Inferior parietal cortex (tissue), 1 donor: ENCODE measurements at regions not wholly inside any gene's neighbourhood (a gene's known extent, or its start where the extent isn't known, plus 50 kb on each side); places are given as distances from the start of the nearest gene placed in this dataset.
A peak's percentile ranks its signal among the peaks of the same experiment; 100 is the strongest.

Experiments used
- DNase-seq: peaks from one replicate; pipeline ENCODE4 v3.0.0-alpha.2; 2016; ENCODE audit errors: extremely low spot score

DNA sequence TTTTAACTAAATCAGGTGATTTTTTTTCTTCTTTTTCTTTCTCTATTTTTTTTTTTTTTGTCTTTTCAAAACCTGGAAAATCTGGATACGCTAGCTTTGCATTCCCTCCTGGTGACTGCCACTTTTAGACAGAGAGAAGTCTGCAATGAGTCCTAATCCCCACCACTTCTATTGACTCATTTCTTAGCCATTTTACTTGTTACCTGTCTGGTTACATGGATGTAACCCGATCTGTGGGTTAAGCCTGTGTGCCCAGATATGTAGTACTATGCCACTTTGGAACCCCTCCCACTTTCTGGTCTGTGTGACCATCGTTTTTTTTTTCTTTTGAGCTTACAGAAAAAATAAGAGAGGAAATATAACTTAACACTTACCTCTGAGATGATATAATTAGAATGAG lies 817.8 kb upstream of the PCDH9 start:
- DNase-seq, result no peak

DNA sequence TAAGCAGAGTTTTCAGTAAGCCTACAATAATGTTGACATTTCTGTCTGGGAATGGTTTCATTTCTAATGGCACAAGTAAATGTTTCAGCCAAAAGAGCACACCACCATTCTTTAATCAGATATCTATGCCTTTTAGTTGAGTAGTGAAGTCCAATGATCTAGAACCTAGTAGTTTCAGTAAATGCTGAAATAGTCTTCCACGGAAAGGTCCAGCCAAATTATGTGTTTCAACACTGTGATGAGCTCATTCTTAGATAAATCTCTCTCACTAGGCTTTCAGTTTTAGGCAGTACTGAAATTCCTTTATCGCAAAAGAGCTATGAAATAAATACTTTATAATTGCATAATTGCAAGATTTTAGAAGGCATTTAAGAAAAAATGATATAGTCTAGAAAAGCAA lies 816.8 kb upstream of the PCDH9 start:
- no peak for DNase-seq

DNA sequence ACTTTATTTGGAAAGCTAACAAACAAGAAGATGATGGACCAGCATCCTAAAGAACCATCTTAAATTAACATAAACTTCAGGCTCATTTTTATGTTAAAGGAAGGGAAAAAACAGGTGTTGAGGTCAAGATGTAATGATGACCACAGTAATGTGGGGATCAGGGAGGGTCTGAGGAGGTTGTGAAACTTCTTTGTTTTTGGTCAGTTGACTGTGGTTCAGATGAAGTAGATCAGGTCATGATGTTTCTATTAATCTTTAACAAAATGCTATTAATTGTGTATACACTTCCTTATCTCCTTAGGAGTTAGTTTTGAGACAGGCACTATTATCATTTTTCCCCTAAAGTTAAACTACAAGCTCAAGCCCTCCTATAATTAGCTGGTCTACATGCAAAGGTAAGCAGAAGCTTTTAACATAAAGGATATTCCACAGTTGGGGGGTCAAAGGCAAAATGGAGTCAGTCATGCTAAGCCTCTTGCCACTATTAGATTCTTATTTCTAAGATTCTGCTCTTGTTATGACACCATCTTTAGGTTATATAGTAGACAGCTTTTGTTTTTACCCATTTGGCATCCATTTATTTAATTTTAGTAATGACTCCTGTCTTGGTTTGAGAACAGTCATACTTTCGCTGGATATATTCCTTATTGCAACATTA lies 800.1 kb upstream of the PCDH9 start:
- DNase-seq, result no peak

DNA sequence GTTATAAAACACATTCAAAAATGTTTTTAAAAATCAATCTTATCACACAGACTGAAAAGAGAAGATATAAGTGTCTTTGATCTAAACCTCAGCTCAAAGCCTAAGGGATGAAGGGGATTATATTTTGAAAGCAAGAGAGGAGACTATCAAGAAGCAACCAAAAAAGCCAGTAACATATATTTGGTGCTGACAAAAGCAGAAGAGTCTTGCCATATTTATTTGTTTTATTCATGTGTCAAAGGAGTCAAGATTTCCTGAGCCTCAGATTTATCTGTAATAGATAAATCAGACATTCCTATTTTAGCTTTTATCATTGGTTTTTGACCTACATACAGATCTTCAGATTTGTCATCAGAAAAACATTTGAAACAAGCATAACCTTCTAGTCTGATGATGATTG lies 798.6 kb upstream of the PCDH9 start:
- DNase-seq, result no peak

DNA sequence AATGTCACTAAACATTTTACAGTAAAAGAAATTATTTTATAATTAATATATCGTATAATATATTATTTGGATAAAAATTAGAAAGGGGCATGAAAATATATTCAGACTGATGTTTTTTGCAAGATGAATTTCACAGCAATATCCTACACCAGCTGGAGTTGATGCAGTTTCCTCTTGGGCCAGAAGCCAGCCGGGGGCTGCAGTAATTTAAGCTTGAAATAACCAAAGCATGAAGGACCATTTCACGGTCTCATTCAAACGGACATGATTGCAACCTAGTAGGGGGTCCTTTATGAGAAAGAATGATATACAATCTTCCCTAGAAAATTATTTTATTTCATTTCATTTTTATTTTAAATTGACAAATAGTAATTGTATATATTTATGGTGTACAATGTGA lies 797.2 kb upstream of the PCDH9 start:
- DNase-seq, result no peak

DNA sequence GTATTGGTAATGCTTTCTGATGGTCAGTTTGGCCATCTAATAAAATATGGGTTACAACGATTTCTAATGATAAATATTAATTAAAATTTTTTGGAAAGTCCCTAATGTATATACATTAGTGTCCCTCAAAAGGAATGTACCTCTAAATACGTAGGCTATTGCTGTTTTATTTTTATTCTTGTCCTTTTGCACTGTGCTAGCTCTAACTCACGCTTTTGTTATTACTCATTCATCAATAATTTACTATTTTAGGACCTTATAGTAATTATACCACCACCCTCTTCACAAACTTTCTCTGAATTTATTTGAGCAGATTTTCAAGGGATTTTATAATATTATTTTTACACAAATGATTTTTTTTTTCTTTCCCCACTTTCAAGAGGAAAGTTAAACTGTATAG lies 795.9 kb upstream of the PCDH9 start:
- no peak for DNase-seq

DNA sequence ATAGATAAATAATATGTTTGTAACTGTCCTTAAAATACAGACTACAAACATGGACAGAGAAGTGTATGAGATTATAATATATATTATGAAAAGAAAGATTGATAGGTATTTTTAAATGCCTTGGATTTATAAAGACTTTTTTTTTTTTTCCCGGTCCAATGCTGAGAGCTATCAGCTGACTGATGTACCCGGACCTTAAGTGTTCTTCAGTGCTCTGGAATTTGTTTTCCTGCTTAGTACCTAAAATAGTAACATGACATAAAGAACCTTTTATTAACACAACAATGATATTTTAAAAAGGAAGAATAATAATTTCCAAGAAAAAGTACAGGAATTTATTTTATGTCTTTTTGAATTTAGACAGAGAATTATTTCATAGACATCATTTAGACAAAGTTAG lies 795.5 kb upstream of the PCDH9 start:
- no peak for DNase-seq

DNA sequence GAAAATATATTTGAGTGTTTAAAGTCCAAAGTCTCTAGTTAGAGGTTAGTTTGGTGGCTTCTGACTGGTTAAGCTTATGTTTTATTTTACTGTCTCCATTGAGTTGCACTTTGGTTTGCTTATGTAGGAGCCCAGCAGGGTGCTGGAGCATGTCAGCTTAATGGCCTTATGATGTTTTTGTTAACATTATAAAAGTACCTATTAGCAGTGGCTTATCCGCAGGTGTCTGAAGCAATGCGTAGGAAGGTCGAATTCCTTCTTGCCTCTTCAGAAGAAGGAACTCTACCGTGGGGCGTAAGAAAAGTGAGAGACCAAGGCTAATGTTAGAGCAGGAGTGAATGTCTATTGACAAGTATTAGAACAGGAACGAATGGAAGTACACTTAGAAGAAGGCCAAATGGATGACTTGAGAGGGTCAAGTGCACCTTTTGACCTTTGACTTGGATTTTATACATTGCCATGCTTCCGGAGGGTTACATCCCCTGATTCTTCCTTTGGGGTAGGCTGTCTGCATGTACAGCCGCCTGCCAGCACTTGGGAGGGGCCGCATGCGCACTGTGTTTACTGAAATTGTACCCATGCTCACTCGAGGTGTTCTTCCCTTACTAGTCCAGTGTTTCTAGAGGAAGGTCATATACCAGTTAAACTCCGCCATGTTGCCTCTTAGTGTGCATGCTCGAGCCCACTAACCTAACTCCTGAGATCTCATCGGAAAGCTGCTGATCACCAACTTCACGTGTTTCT lies 793.9 kb upstream of the PCDH9 start:
- no peak for DNase-seq

DNA sequence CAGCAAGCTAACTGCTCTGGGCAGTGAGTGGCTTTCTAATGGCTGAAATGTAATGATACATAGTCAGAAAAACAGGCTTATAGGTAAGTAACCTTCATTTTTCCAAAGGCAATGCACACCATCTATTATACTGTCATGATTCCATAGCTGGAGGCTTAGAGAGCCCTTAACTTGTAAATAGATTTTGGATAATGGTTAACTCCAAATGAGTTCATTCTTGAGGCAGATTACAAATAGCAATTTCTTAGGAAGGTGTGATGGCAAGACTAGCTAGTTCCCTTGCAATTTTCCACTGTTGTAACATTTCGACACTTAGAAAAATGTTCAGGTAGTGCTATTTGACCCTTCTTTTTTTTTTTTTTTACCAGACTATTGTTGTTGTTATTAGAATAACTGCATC lies 789.8 kb upstream of the PCDH9 start:
- no peak for DNase-seq

DNA sequence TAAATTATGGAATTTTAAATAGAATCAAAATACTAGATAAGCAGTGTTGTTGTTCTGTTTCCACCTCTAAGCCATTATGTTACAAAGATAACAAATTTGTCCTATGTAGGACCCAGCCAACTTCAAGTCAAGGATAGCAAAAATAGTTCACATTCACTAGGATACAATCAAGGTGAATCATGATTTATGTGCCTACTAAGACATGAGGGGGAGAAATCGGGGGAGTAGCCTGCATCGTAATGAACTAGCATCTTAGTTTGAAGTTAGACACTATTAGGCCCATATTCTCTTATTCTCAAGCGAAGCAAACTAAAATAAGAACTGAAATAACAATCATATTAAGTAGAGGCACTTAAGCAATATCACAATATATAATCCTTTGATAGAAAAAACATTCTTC lies 779.4 kb upstream of the PCDH9 start:
- DNase-seq, result no peak

DNA sequence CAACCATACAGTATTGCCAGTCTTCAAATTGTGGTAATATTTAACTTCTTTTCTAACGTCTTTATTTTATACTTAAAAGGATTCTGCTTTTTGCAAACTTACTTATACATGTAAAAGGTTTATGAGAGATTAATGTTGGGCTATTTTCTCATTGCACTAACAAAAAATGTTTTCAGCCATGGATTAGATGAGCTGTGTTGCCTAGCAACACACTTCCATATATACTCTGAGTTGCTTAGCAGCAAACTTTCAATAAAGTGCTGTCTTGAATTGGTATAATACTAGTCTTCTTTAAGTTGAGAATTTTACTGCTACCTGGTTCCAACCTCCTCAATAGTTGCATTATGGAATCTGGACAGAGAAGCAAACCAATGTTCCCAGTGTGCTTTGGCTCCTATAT lies 777.4 kb upstream of the PCDH9 start:
- DNase-seq, result peak; percentile 4

DNA sequence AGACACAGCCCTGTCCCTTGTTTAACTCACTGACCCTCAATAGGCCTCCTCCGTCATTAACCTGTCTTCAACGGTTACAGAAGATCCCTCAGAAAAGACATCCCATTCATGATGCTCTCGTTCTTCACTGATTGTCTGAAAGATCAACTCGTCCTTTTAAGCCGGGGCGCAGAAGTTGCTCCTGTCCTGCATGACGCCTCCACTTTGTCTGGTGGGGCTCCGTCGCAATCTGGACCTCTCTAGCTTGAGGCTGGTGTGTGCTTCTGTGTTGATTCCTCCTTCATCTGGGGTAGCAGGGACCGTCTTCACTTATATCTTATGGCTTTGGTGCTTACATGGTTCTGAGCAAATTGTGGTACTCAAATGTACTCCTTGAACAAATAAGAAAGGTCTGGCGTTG lies 766.0 kb upstream of the PCDH9 start:
- no peak for DNase-seq

DNA sequence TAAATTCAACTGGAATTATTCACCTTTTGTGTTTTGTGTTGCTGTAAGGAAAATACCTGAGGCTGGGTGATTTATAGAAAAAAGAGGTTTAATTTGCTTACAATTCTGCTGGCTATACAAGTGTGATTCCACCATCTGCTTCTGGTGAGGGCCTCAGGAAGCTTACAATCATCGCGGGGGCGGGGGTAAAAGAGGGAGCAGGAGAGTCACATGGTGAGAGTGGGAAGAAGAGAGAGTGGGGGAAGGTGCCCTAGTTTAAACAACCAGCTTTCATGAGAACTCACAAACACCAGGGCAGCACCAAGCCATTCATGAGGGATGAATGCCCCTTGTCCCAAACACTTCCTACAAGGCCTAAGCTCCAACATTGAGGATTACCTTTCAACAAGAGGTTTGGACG lies 760.7 kb upstream of the PCDH9 start:
- DNase-seq, result no peak

DNA sequence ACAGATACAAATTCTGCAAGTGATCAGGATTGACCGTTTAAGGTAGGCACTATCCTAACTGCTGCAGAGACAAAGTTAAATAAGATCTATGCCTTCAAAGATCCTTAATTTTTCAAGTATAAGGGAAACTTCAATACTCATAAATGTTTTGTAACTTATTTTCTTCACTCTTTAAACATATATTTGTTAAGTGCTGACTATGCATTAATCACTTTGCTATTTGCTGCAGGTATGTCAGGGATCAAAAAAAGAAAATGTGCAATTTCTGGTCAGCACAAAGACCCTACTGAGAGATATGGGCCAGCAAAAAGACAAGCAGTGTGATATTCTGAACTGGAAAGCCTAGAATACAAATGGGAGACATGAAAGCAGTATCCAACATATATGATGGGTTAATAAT lies 756.1 kb upstream of the PCDH9 start:
- no peak for DNase-seq

DNA sequence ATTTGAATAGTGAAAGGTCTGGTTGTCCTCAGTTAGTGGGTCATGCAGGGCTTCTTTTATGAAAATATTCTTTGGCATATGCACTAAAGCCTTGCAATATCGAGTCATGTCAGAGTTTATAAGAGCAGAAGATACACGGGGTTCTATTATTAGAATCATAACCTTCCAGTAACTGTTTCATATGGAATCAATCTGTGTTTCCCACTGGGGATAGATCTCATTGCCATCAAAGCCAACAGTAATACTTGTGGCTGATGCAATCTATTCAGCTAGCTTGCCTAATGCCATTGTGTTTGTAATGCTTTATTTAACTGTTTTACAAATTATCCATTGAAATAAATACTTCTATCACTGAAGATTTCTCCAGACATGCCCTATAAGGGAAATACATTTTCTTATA lies 746.9 kb upstream of the PCDH9 start:
- no peak for DNase-seq

DNA sequence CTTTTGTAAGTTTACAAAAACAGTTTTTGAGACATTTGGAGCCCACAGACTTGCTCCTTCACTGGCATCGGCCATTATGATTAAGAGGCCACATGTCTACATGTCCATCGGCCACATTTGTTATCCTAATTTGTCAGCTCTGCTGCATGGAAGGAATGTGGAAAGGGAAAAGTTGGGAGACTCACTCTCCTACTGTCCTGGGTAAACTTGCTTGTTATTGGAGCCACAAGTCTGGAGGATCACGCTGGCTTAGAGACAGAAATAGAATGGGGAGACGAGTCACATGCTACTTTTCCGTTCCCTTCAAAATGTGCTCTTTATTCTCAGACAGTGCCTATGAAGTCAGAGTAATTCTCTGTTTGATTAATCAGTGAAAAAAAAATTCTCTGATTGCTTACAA lies 741.2 kb upstream of the PCDH9 start:
- no peak for DNase-seq

DNA sequence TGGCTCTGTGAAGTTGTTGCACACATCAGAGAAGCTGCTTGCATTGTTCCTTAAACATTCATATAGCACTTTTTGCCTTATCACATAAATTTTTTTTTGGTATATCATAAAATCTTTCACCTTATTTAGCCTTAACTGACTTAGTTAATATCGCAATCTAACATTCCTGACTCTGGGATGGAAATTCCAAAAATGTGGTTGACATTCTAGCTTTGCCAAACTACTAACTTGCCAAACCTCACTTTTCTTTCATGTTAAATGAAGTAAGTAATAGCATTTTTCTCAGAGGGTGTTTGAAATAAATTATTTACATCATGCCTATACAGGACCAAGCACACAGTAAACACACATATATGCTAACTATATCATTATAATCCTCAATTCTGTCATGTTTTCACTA lies 736.9 kb upstream of the PCDH9 start:
- no peak for DNase-seq

DNA sequence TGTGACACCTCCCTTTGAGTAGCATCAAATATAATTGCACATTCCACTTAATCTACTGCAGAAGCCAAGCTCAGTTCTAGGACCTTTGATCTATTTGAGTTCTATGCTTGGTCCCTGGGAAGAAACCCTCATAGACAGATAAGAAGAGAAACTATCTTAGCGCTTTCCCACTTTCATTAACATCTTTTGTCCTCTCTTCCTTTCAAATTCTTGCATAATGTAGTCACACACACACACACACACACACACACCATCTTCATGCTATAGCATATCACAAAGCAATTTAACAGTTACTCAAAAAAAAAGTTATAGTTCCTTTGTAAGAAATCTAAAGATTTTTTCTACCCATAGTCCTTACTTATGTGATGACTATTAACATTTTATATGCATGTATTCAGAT lies 735.9 kb upstream of the PCDH9 start:
- no peak for DNase-seq

DNA sequence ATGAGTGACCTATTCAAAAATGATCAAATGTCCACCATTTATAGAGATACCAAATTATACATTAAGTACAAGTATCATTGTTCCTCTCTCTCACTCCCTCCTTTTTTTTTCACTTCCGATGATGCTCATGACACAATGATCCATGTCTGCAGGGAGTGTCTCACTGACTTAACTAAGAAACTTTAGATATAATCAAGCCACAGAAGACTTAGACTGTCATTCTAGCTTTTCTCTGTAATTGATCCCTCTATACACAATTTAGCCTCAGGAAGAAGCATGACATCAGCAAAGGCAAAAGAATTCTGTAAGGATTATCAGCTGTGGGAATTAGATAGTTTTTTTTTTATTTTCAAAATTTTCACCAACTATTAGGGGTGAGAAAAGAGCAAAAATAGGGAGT lies 734.9 kb upstream of the PCDH9 start:
- no peak for DNase-seq

DNA sequence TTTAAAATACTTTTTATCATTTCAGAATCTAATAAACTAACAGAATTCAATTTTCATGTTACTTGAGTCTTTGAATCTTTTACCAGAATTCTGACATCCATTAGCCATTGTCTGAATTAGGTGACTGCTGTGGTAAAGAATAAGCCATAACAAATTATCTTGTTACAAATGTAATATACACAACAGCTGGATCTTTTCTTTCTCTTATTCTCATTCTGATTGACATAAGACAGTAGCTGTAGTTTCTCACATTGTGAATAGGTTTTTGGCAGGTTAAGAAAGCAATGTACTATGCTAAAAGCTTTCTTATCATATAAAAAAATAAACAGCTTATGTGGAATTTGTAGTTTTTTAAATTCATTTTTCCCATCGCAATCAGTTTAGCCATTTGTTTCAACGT lies 734.0 kb upstream of the PCDH9 start:
- no peak for DNase-seq

DNA sequence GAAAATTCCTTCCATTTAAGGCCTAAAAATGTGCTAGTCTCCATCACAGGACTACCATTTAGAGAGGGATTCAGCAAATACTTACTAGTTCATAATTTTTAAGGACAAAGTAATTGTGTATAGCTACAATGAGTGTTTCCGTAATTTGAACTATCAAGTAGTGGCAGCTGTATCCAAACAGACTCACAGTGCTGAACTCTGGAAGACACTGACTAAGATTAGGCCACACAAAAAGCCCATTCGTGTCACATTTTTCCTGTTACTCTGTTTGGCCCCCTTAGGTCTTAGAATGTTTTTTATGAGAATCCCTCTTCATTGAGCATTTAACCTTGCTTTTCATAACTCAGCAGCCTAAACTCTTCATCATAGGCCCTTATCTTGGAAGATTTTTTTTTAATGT lies 731.2 kb upstream of the PCDH9 start:
- no peak for DNase-seq

DNA sequence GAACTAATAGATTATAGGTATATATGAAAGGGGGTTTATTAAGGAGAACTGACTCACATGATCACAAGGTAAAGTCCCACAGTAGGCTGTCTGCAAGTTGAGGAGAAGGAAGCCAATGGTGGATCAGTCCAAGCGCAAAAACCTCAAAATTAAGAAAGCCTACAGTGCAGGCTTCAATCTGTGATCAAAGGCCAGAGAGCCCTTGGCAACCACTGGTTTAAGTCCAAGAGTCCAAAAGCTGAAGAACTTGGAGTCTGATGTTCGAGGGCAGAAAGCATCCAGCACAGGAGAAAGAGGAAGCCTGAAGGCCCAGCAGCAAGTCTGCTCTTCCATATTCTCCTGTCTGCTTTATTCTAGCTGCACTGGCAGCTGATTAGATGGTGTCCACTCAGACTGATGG lies 721.3 kb upstream of the PCDH9 start:
- DNase-seq, result no peak

DNA sequence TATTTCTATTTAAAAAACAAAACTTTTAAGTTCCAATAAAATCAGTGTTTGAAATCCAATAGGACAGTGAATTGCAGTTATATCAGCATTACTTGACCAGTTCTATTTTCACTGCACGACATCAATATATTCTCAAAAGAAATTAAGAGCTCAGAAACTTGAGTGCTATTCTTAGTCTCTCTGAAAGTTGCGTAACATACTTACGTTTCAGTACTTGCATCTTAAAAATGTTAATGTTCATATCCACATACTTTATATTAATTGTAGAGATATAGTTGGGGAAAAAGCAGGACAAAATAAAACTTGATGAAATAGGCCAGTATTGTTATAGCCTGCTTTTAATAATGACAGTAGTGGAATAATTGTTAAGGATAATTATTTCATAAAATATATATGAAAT lies 720.5 kb upstream of the PCDH9 start:
- DNase-seq, result no peak

DNA sequence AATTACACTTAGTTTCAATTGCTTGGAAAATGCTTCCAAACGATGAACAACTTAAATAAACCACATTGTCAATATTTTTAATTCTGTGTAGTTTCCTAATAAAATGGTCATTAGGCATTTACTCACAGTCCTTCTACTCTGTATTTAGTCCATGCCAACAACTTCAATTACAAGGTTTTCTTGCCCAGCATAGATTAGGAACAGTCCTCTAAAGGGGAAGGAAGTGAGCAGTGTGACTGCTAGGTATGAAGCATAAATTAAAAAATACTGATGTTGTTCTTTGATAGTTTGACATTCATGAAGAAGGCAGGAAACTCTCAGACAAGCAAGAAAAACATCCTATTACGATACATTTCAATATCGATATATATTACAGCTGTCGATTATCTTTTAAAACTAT lies 716.0 kb upstream of the PCDH9 start:
- no peak for DNase-seq
